HG03175 (cell line): ENCODE measurements at regions not wholly inside any gene's neighbourhood (a gene's known extent, or its start where the extent isn't known, plus 50 kb on each side); places are given as distances from the start of the nearest gene placed in this dataset.
A peak's percentile ranks its signal among the peaks of the same experiment; 100 is the strongest.

Experiments used
- ATAC-seq: cut with Tn5 transposase; IDR thresholded peaks from one replicate; pipeline ENCODE4 v1.9.1; 2021; ENCODE audit warnings: mild to moderate bottlenecking, moderate library complexity; ENCODE audit not compliant: unreplicated experiment

DNA sequence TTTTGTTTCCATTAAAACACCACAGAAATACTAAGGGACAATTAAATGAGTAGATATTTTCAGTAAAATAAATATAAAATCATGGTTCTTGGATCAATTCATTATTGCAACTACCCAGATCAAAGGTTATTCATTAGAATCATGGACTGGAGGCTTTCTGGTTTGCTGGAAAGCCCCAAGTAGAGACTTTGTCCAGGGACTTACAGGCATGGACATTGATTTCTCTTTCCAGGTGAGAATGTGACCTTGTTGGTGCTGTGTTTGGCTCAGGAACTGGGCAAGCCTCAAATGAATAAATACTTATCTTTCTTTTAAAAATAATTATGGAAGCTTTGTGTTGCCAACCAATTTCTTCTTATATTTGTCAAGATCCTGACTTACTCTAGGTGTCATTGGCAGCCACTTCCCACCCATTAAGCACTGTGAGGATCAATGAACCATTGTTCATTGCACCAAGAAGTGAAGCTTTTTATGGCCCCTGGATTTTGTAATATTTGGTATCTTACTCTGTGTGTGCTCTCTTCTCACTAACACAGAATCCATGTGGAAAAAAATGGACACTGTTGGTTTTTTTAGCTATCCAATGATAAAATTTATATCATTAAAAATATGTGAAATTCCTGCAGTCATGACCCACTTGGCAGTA is 205.8 kb upstream of the NRXN1 start:
- no peak for ATAC-seq

DNA sequence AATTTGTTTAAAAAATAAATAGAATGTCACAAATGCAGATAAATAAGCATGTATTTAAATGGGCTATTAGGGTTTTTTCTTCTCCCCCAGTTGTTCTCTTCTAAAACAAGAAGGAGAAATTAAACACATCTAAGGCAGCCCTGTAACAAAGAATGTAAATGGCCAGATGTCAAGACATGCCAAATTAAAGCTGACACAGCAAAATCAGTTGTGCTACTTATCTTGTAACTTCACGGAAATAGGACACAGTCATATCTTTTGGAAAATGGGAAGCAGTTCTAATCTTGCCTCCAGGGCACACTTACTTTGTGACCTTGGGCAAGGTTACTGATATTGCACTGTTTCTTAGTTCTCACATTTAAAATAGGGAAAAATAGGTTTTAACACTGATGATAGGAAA is 200.1 kb upstream of the NRXN1 start:
- ATAC-seq, result no peak

- ATAC-seq, result no peak
These were observed 199.1 kb upstream of the NRXN1 start for GRCh38 chr2:51231071-51231470.

DNA sequence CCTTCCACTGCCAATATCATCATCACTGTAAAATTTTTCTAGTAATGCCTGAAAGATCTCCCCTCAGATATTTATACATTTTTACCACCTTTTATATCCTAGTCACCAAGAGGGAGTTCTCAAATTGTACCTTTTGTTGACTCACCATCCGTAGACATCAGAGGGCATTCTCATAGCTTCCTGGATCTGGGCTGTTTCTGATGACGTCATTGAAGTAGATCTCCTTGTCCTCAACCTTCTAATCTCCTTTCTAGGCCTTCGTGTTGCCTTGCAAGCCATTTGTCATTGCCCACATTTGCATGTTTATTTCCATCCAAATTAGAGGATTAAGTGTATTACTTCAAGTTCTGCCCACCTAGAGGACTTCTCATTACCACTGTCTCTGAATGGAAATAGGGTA is 193.4 kb upstream of the NRXN1 start:
- ATAC-seq, result no peak

GRCh38 chr2:51224790-51225189 is 192.9 kb upstream of the NRXN1 start:
- no peak for ATAC-seq

DNA sequence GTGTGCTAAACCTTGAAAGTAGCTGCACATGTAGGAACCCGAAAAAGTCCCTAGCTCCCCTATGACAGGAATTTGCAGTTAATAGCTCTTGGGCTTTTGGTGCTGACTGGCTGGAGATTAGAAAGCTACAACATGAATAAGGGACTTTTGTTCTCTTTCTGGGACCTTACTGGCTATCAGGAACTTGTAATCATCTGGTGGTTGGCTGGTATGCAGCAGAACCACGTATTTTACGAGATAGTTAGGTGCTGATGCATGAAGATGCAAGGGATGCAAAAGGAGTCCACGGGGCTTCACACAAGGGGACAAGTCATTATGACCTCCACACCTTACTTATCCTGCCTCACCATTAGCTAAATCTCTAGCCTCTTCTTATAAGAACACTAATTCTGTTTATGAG is 190.2 kb upstream of the NRXN1 start:
- ATAC-seq, result no peak

DNA sequence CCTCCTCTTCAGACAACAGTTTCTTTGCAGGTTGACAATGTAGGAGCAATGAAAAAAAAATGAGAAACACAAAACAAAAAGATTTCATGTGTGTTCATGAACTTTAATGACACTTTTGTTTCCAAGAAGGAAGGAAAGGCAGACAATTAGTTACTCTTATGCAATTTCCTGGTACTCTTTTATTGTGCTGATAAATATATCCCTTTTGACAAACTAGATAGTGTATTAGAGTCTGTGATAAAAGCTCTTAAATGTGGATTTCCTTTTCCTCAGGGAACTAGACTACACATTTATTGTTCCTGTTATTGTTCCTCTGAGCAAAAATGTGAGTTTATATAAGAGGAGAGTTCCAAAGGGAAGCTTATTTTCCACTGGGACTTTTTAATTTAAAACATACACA is 188.7 kb upstream of the NRXN1 start:
- no peak for ATAC-seq

- no peak for ATAC-seq
These were observed 188.1 kb upstream of the NRXN1 start for GRCh38 chr2:51220080-51220479.

- no peak for ATAC-seq
These were observed 187.5 kb upstream of the NRXN1 start for GRCh38 chr2:51219468-51219867.

DNA sequence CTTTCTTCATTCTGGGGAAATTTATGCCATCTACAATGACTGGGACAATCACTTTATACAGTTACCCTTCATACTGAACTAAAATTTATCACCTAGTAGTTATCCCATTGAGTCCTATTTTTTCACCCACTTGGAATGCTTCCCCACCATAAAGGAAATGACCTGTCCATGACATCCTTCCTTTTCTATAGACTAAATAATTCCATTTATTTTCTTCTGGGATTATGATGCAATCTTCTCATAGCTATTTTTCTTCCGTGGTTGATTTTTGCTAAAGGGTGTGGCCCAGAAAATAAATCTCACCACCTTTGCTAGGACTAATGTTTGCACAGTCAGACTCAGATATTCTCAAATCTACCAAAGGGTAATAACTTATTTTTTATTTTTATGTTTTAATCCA is 186.1 kb upstream of the NRXN1 start:
- ATAC-seq, result no peak

DNA sequence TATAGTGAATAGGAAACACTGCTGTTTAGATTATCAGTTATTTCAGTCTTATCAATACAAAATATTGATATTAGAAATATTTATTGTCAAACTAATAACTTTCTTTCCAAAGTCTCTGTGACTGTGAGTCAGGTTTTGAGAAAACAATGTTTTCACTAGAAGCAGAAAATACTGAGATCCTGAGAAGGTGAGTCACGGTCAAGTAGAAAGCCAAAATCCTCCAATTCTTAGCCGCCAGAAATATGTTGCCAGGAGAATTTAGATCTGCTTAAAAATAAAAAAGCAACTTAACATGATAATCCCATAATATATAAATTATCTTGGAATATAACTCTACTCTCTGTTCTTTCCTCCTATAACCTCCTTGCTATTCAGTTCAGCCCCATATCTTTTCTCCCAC is 181.9 kb upstream of the NRXN1 start:
- no peak for ATAC-seq

DNA sequence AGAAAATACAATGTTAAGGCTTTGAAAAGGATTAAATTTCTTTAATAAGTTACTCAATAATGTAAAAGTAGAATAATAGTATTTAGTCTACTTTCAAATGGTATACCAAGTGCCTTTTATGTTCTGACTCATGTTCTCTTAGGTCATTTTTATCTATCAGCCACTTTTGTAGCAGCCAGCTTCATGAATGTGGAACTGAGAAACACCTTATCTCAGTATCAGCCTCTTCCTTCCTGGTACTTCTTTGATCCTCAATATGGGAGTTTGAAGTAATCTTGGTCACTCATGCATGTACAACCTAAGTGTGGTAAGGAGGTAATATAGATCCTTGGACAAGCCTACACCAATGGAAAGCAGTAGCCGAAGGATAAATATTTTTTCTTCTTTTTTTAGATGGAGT is 180.4 kb upstream of the NRXN1 start:
- ATAC-seq, result peak; percentile 69

- no peak for ATAC-seq
These were observed 176.6 kb upstream of the NRXN1 start for GRCh38 chr2:51208521-51208920.

- no peak for ATAC-seq
These were observed 169.4 kb upstream of the NRXN1 start for GRCh38 chr2:51201295-51201694.

DNA sequence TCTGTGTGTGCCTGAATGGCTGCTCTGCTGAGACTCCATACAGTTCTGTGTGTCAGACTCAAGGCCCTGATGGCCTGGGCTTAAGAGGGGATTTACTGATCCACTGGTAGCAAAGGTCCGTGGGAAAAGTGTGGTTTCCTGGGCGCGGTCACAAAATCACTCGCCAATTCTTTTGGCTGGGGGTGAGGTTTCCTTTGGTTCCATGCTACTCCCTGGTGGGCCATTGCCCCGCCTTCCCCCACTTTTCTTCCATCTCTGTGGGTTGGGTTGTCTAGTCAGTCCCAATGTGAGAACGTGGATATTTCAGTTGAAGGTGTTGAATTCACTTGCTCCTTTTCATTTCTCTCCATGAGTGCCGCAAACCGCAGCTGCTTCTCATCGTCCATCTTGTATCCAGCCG is 162.7 kb upstream of the NRXN1 start:
- ATAC-seq, result no peak

DNA sequence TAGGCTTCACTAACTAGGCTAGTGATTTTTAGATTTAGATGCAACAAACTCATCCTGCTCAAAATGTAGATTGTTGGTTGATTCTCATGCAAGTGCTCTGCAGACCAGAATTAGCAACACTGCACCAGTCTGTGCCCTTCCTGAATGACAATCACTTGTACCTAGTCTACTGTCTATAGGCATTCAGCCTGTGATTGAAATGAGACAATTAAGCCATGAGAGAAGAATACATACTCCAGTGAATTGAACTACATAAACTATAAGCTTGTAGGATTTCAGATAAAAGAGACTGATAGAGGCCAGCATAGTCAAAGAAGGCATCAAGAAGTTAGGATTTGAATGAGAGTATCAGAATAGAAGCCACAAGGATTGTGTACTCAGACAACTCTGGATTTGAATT is 138.3 kb upstream of the NRXN1 start:
- ATAC-seq, result no peak

DNA sequence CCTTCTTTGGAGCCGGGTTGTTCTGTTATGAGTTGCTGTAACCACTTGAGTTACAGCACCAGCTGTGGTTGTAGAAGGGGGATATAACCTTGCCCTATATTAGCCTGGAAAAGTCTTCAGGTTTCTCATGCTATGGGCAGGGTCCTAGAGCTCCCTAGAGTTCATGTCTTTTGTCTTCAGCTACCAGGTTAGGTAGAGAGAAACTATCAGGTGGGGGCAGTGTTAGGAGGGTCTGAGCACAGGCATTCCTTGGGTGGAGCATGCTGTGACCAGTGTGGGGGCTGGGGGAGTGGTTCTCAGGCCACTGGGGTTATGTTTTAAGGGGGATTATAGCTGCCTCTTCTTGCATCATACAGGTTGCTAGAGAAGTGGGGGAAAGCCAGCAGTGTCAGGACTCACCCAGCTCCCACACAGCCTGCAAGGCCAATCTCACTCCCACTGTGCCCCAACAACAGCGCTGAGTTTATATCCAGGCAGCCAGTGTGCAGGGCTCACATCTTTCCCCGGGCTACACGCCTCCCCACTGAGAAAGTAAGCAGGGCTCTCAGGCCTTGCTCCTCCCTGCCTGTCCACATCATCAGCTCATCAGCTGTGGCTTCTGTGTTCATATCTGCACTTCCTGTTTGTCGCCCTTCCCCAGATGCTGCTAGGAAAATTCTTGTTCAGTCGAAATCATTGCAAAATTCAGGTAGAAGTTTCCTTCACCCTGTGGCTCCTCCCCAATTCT is 133.8 kb upstream of the NRXN1 start:
- no peak for ATAC-seq

DNA sequence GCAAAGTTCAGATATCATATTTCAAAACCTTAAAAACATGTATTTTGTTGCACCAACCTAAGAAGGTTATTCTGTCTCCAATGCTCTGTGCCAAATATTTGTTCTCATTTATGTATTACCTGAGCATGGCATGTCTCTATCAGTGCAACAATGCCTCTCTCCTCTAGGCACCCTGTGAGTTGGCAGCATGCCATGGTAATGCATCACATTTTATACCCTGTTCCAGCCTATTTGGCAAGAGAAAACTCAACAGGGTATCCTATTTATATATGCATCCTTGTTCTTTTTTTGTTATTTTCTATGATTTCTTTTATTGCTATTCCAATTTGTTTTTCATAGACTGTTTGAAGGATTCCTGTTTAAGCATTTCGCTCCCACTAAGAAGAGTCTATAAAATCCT is 126.3 kb upstream of the NRXN1 start:
- no peak for ATAC-seq

GRCh38 chr2:51153236-51153635 is 121.3 kb upstream of the NRXN1 start:
- no peak for ATAC-seq

GRCh38 chr2:51151490-51152140 is 119.7 kb upstream of the NRXN1 start:
- ATAC-seq, result no peak

DNA sequence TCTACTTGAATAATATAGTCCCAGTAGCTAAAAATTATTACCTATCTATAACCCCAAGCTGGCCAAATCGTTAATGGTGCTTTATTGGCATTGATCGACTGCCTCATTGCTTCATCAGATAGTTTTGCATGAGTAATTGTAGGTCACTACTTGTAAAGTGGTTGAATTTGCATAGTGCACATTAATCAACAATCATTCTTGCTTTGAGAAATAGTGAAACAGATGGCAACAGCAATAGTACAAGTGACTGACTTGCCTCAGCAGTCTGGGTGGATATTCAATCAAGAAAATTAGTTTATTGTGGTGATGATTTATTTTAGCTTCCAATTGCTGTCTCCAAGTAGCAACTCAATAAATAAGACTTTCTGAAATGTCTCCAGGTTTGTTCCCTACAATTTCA is 117.8 kb upstream of the NRXN1 start:
- no peak for ATAC-seq

DNA sequence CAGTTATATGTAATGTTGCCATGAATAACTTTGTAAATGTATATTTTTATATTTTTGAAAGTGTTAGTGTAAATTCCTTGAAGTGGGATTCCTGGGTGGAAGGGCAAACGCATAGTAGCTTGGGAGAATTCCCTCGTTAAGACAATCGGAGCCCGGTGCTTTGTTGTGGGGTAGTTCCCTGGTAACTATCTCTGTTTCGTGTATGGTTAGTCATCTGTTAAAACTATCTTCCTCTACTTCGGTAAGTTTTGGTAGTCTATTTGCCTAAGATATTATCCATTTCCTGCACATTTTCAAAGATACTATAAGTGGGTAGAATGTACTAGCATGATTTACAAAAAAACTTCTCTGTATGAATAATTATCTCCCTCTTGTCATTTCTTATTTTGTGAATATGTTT is 113.8 kb upstream of the NRXN1 start:
- ATAC-seq, result no peak
